IMR-90 (cell line): ENCODE measurements at regions not wholly inside any gene's neighbourhood (a gene's known extent, or its start where the extent isn't known, plus 50 kb on each side); places are given as distances from the start of the nearest gene placed in this dataset.

Experiments
- ATAC-seq: fragments of 200-7000 bp; cut with Tn5 transposase; 2 replicates; pipeline ENCODE4 v1.9.1; 2020; ENCODE audit warnings: low read depth, mild to moderate bottlenecking, moderate library complexity
- BruUV-seq: library from RNA; stranded (reverse); fragments of 400-500 nt; replicated peaks from 2 replicates; lab custom pipeline; 2021; lab: Mats Ljungman, UMichigan
- CTCF ChIA-PET: fragments of 300-600 bp; formaldehyde crosslinking; extraction: SDS; loops from one replicate; lab custom pipeline; 2021; ENCODE audit warnings: antibody characterized with exemption; lab: Yijun Ruan, JAX
- POLR2A ChIA-PET: fragments of 300-600 bp; sonication (Branson Sonifier 250); formaldehyde crosslinking; loops from one replicate; lab custom pipeline; 2022; ENCODE audit warnings: antibody characterized with exemption; ENCODE audit not compliant: unreplicated experiment; lab: Charles Lee
- DNase-seq: peaks from one replicate; pipeline ENCODE4 v3.0.0; 2013
- H2AFZ ChIP-seq: replicated peaks from 2 replicates; pipeline ENCODE3; 2013; ENCODE audit warnings: low read length, mild to moderate bottlenecking; ENCODE audit not compliant: poor library complexity
- H2AK5ac ChIP-seq: 2 replicates; pipeline ENCODE4 v1.6.1; 2013; ENCODE audit warnings: low read depth, low read length, inconsistent platforms
- H2AK9ac ChIP-seq: replicated peaks from 2 replicates; pipeline ENCODE3; 2013; ENCODE audit warnings: mild to moderate bottlenecking, low read depth, low read length, moderate library complexity; ENCODE audit not compliant: poor library complexity
- H2BK120ac ChIP-seq: 2 replicates; pipeline ENCODE4 v1.6.1; 2013; ENCODE audit warnings: low read depth, low read length, inconsistent platforms
- H2BK15ac ChIP-seq: 3 replicates; pipeline ENCODE4 v1.6.1; 2013; ENCODE audit warnings: low read depth, low read length, inconsistent platforms
- H2BK20ac ChIP-seq: 2 replicates; pipeline ENCODE4 v1.6.1; 2013; ENCODE audit warnings: low read depth, mild to moderate bottlenecking, inconsistent platforms, low read length, moderate library complexity
- H2BK5ac ChIP-seq: 2 replicates; pipeline ENCODE4 v1.6.1; 2013; ENCODE audit warnings: mild to moderate bottlenecking, low read depth, low read length, inconsistent platforms; ENCODE audit not compliant: poor library complexity, severe bottlenecking
- H3K14ac ChIP-seq: replicated peaks from 2 replicates; pipeline ENCODE4 v1.6.1; 2013; ENCODE audit warnings: low read depth, low read length, inconsistent platforms
- H3K18ac ChIP-seq: 2 replicates; pipeline ENCODE4 v1.6.1; 2013; ENCODE audit warnings: low read depth, low read length, control low read depth
- H3K23ac ChIP-seq: 2 replicates; pipeline ENCODE4 v1.6.1; 2013; ENCODE audit warnings: low read depth, low read length, inconsistent platforms
- H3K27ac ChIP-seq: 2 replicates; pipeline ENCODE4 v1.5.1; 2013; ENCODE audit warnings: mild to moderate bottlenecking, control low read depth, low read length; ENCODE audit not compliant: insufficient read depth
- H3K27me3 ChIP-seq: 2 replicates; pipeline ENCODE4 v1.6.1; 2013; ENCODE audit warnings: low read length; ENCODE audit not compliant: control insufficient read depth, insufficient read depth
- H3K36me3 ChIP-seq: 2 replicates; pipeline ENCODE4 v1.6.1; 2013; ENCODE audit warnings: low read length, mixed read lengths; ENCODE audit not compliant: control insufficient read depth, insufficient read depth
- H3K4ac ChIP-seq: 2 replicates; pipeline ENCODE4 v1.6.1; 2013; ENCODE audit warnings: low read depth, low read length, inconsistent platforms
- H3K4me1 ChIP-seq: 2 replicates; pipeline ENCODE4 v1.6.1; 2013; ENCODE audit warnings: low read length, mixed read lengths; ENCODE audit not compliant: control insufficient read depth, insufficient read depth
- H3K4me2 ChIP-seq: 2 replicates; pipeline ENCODE4 v1.6.1; 2013; ENCODE audit warnings: low read depth, mild to moderate bottlenecking, control low read depth, low read length, moderate library complexity
- H3K4me3 ChIP-seq: 2 replicates; pipeline ENCODE4 v1.5.1; 2013; ENCODE audit warnings: low read depth, mild to moderate bottlenecking, control low read depth, low read length, moderate library complexity; ENCODE audit not compliant: insufficient read depth
- H3K56ac ChIP-seq: 2 replicates; pipeline ENCODE4 v1.6.1; 2013; ENCODE audit warnings: low read length, inconsistent platforms; ENCODE audit not compliant: insufficient read depth; ENCODE audit errors: extremely low read depth
- H3K79me1 ChIP-seq, 2 experiments: 2 replicates each; pipeline ENCODE4 v1.6.1; 2013; ENCODE audit warnings: low read length in 2 of 2, inconsistent platforms in 1 of 2, low read depth in 1 of 2
- H3K9ac ChIP-seq: 2 replicates; pipeline ENCODE4 v1.6.1; 2013; ENCODE audit warnings: low read depth, low read length, control low read depth
- H3K9me1 ChIP-seq: 2 replicates; pipeline ENCODE4 v1.6.1; 2013; ENCODE audit warnings: low read length, inconsistent platforms; ENCODE audit not compliant: insufficient read depth
- H3K9me3 ChIP-seq: 2 replicates; pipeline ENCODE4 v1.6.1; 2013; ENCODE audit warnings: low read length; ENCODE audit not compliant: control insufficient read depth, insufficient read depth
- H4K20me1 ChIP-seq: 2 replicates; pipeline ENCODE4 v1.6.1; 2013; ENCODE audit warnings: low read length, inconsistent platforms; ENCODE audit not compliant: insufficient read depth
- H4K5ac ChIP-seq: 2 replicates; pipeline ENCODE4 v1.6.1; 2013; ENCODE audit warnings: mild to moderate bottlenecking, low read depth, low read length, control low read depth
- H4K8ac ChIP-seq, 2 experiments: 2 replicates each; pipeline ENCODE4 v1.6.1; 2013; ENCODE audit warnings: low read depth in 2 of 2, low read length in 2 of 2, control low read depth in 1 of 2, inconsistent platforms in 1 of 2
- H4K91ac ChIP-seq: 2 replicates; pipeline ENCODE4 v1.6.1; 2013; ENCODE audit warnings: low read depth, low read length, inconsistent platforms; ENCODE audit not compliant: insufficient read depth
- BHLHE40 ChIP-seq: fragments of 150-350 bp; IDR thresholded peaks from 2 replicates; pipeline ENCODE4 v1.6.1; 2016; ENCODE audit warnings: mild to moderate bottlenecking, low read depth, low read length
- ELK1 ChIP-seq: fragments of 150-350 bp; IDR thresholded peaks from 2 replicates; pipeline ENCODE4 v1.6.1; 2016; ENCODE audit warnings: low read depth, mild to moderate bottlenecking, low read length, moderate library complexity, borderline replicate concordance
- WGBS, 2 experiments: methylation state at CpG; one replicate each; pipeline versions ENCODE4 v1.1.5 to v1.1.7; 2013; ENCODE audit warnings: missing lambda C conversion rate in 2 of 2; ENCODE audit not compliant: insufficient read length in 1 of 2; ENCODE audit errors: extremely low coverage in 2 of 2; 5-methylcytosine and 5-hydroxymethylcytosine counted together
- dilution Hi-C: fragments of 300-500 bp; cut with HindIII; formaldehyde crosslinking; loops from one replicate; pipeline ENCODE4 v1.14.3; 2018; ENCODE audit warnings: low sequenced_read_pairs; ENCODE audit not compliant: unreplicated experiment
- in situ Hi-C: fragments of 300-500 bp; cut with MboI; formaldehyde crosslinking; loops from 3 replicates; pipeline ENCODE4 v1.14.3; 2019; ENCODE audit warnings: low sequenced_read_pairs, inconsistent platforms, mixed read lengths
- intact Hi-C: fragments of 100-400 bp; cut with micrococcal nuclease; formaldehyde crosslinking; loops from 2 replicates; pipeline ENCODE4 v1.10.0; 2022

DNA sequence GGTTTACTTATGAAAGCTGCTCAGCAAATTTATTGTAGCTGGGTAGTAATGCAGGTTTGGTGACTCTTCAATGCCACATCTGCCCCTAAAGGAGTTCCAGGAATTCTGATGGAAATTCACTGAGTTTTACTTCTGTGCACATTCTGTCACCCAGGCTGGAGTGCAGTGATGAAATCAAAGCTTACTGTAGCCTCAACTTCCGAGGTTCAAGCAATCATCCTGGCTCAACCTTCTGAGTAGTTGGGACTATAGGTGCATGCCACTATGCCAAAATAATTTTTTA lies 150.6 kb upstream of the RUNX1 start:
- no TSS peak for BruUV-seq
- Histone ChIP-seq H2AK5ac (peak overlapping the region; percentile 94; the same call in 1 of the 2 replicates), H3K56ac (no peak overlapping the region), H2BK15ac (no peak overlapping the region), H3K4me1 (peaks cover 14% of the 10 kb centered on the region), H3K4me2 (no peak overlapping the region), H3K79me1 (peaks cover 0 to 11% of the 10 kb centered on the region in 2 experiments; a peak in 1 of 4 replicates), H3K27ac (no peak overlapping the region), H3K4ac (peak overlapping the region; percentile 83), H3K9me1 (peaks cover 8% of the 10 kb centered on the region; the same call in 1 of the 2 replicates), H4K8ac (peak overlapping the region in 1 of 2 experiments; percentile 64; a peak in 1 of 4 replicates), H2AFZ (no peak overlapping the region), H4K91ac (peak overlapping the region; percentile 72; the same call in 1 of the 2 replicates), H3K9ac (no peak overlapping the region), H3K23ac (no peak overlapping the region), H2BK20ac (peak overlapping the region; percentile 95; the same call in 1 of the 2 replicates), H3K4me3 (no peak overlapping the region), H3K18ac (peak overlapping the region; percentile 33; the same call in 1 of the 2 replicates), H4K5ac (no peak overlapping the region; the same call in 1 of the 2 replicates), H3K36me3 (no peaks in the 10 kb centered on the region), H3K14ac (peak overlapping the region; percentile 77), H3K27me3 (no peaks in the 10 kb centered on the region), H2BK5ac (no peak overlapping the region), H2AK9ac (no peak overlapping the region), H4K20me1 (no peaks in the 10 kb centered on the region), H3K9me3 (no peaks in the 10 kb centered on the region), H2BK120ac (peak overlapping the region; percentile 88)
- no CpG with 5 or more reads among the region's 1 CpG for WGBS, 2 experiments
- in situ Hi-C loops (no loop called here), intact Hi-C loops (loop anchor here (5.0 to 10.0 kb wide), 3 partner anchors 112 to 645 kb away; no protein-coding TSS in a partner anchor), dilution Hi-C loops (no loop called here)
- DNase-seq: no peak
- TF ChIP-seq ELK1: no peak
- no peak for TF ChIP-seq BHLHE40
- POLR2A ChIA-PET: no interaction called here
- ATAC-seq: no peak
- CTCF ChIA-PET: interaction anchor here (0.7 kb wide), 1 partner anchor 80 kb away, joined by 3 read pairs; no protein-coding TSS in a partner anchor
